ENCODE measurements at regions not wholly inside any gene's neighbourhood (a gene's known extent, or its start where the extent isn't known, plus 50 kb on each side); places are given as distances from the start of the nearest gene placed in this dataset.

- TF ChIP-seq CTCF (IDR thresholded peaks at IDR 0.05; ENCODE audit: control insufficient read depth, extremely low read depth, insufficient read depth) = no peak
- DNase-seq (ENCODE audit: low read depth) = no peak
- no peak overlapping the region for H3K4me3 ChIP-seq (ENCODE audit: low read depth, low read length)
These were observed 93.7 kb downstream of the ETS2 start for GRCh38 chr21:38899277-38899947.

GRCh38 chr21:38898422-38899096, 92.8 kb downstream of the ETS2 start:
- TF ChIP-seq CTCF (IDR thresholded peaks at IDR 0.05; ENCODE audit: control insufficient read depth, extremely low read depth, insufficient read depth) = no peak
- no peak overlapping the region for H3K4me3 ChIP-seq (ENCODE audit: low read depth, low read length)
- no peak for DNase-seq (ENCODE audit: low read depth)

- TF ChIP-seq CTCF (IDR thresholded peaks at IDR 0.05; ENCODE audit: control insufficient read depth, extremely low read depth, insufficient read depth) = no peak
- DNase-seq (ENCODE audit: low read depth) = no peak
- H3K4me3 ChIP-seq (ENCODE audit: low read depth, low read length) = no peak overlapping the region
These were observed 92.0 kb downstream of the ETS2 start for GRCh38 chr21:38897532-38898421.

GRCh38 chr21:38894899-38895298, 89.2 kb downstream of the ETS2 start:
- H3K4me3 ChIP-seq (ENCODE audit: low read depth, low read length) = no peak overlapping the region
- TF ChIP-seq CTCF (IDR thresholded peaks at IDR 0.05; ENCODE audit: control insufficient read depth, extremely low read depth, insufficient read depth) = no peak
- no peak for DNase-seq (ENCODE audit: low read depth)

- no peak overlapping the region for H3K4me3 ChIP-seq (ENCODE audit: low read depth, low read length)
- TF ChIP-seq CTCF (IDR thresholded peaks at IDR 0.05; ENCODE audit: control insufficient read depth, extremely low read depth, insufficient read depth) = no peak
- no peak for DNase-seq (ENCODE audit: low read depth)
These were observed 83.3 kb downstream of the ETS2 start for GRCh38 chr21:38888991-38889561.

- no peak overlapping the region for H3K4me3 ChIP-seq (ENCODE audit: low read depth, low read length)
- no peak for DNase-seq (ENCODE audit: low read depth)
- TF ChIP-seq CTCF (IDR thresholded peaks at IDR 0.05; ENCODE audit: control insufficient read depth, extremely low read depth, insufficient read depth) = no peak
These were observed 82.0 kb downstream of the ETS2 start for GRCh38 chr21:38887749-38888148.
